NCI-H2107 treated with DMSO at 0.1 percent for 48 hours (cell line): ENCODE measurements at regions not wholly inside any gene's neighbourhood (a gene's known extent, or its start where the extent isn't known, plus 50 kb on each side); places are given as distances from the start of the nearest gene placed in this dataset.
"Not testable (repeated sequence)": the region's sequence is repeated elsewhere in the genome, so short reads cannot be mapped to it uniquely, and the experiment has no call there.

ENCODE experiments used
- DNase-seq: peaks from one replicate; lab custom pipeline; 2025; ENCODE audit not compliant: unreplicated experiment; lab: John Stamatoyannopoulos, UW

DNA sequence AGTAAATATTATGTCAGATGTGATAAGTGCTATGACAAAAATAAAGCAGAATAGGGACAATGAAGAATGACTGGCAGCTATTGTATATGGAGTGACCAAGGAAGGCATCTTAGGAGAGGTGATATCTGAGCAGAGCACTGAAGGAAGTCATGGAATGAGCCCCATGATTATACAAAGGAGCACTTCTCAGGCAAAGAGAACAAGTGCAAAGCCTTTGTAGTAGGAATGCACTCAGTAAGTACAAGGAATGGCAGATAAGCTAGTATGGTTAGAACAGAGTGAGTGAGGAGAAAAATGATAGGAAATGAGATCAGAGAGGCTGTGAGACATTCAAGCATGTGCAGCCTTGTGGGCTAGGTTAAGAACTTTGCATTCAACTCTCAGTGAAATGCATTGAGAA, 214.8 kb downstream of the LURAP1L start:
- DNase-seq: no peak

DNA sequence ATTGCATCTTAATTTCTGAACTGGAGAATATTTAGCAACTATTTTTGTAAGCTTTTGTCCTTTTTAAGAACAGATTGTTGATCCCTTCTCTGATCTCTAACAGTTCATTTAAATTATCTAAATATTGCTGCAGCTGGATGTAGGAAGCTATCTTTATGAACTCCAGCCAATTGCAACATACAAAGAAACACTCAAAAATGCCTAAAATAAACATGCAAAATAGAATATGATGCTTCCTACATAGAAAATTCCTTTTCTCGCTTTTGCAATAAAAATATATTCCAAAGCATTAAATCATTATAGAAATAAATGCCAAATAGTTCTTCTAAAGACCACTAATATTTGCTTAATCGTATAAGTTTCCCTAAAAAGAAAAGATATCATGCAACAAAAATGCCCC, 218.6 kb downstream of the LURAP1L start:
- DNase-seq: no peak

GRCh38 chr9:12997009-12997408, 222.2 kb downstream of the LURAP1L start:
- DNase-seq: peak; percentile 53

DNA sequence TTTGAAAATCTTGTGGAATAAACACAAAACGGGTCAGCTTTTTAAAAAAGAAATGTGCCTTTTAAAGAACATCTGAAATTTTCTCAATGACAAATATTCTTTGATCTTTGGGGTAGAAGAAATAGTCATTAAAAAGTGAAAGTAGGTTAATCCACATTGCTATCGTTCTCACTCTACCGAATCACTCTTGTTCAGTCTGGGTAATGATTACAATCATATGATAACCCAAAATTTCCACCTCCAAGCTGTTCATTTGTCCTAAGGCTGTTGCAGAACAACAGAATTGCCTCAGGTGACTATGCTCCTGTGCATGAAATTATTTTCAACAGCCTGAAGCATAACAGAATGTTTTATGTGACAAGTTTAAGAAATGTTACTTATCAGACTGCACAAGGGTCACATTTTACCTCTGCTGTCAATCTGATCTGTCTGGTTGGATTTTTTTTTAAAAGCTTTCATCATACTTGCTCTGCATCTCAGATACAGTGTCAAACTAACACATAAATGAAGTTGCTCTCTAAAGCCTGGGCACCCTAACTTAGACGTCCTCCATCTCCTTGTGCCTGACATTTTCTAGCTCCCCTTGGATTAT, 227.3 kb downstream of the LURAP1L start:
- no peak for DNase-seq

DNA sequence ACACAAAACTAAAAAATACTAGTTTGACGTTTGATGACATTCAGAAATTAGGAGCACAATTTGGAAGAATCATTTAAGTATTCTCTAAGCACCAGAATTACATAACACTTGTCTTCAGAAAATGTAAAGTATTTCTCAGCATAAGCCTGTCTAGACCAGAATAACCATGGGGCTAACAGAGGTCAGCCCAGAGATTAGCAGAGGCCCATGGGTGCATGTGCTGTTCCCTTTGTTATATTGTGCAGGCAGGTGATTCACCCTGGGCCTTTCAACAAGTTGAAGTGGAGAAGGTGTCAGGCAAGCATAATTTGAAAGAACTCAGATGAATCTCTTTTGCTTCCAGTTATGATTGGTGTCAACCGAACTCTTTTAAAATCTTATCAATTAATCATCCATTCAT, 227.9 kb downstream of the LURAP1L start:
- no peak for DNase-seq

GRCh38 chr9:13009871-13010270, 235.1 kb downstream of the LURAP1L start:
- no peak for DNase-seq

DNA sequence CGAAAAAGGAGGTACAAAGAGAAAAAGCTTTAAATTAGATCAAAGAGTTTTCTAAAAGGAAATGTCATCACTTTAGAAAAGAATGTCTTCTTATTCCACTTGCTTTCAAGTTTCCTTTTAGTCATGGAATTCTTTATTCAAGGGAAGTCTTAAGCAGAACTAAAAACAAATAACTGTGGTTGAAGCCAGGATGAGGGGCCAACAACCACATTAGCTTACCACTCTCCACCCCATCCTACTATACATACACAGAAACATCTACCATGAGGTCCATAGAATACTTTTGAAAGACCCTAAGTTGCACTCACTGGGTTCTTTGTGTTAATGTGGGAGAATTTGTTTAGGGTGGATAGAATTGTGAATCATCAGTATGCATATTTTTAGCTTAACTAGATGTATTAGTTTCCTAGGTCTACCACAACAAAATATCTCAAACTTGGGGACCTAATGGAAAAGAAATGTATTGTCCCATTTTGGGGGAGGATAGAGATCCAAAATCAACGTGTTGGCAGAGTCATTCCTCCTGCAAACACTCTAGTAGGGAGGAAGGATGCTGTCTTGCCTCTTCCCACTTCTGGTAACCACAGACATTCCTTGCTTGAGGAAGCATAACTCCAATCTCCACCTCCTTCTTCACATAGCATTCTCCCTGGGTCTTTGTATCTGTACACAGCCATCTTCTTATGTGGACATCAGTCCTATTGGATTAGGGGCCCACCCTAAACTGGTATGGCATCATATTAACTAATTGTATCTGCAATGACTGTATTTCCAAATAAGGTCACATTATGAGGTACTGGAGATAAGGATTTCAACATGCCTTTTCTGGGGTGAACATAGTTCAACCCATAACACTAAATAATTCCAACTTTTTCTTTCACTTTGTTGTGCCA, 239.4 kb downstream of the LURAP1L start:
- DNase-seq: no peak

DNA sequence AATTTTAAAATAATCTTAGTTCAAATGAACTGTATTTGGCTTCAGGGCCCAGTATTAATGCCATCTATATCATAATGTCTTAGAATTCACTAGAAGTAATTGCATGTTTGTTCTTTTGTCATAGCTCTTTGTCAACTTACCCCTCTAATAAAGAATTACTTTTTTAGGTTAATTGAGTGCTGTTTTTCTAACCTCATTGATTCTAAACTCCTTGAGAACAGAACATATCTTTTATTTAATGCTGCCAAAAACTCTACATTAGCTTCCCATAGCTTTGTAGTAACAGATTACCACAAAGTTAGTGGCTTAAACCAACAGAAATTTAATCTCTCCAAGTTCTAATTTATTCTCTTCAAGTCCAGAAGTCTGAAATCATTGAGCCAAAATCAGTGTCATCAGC, 242.4 kb downstream of the LURAP1L start:
- no peak for DNase-seq

- no peak for DNase-seq
These were observed 245.6 kb downstream of the LURAP1L start for GRCh38 chr9:13020146-13021040.

- DNase-seq: no peak
These were observed 247.9 kb downstream of the LURAP1L start for GRCh38 chr9:13022756-13023155.

GRCh38 chr9:13023498-13023897, 248.7 kb downstream of the LURAP1L start:
- DNase-seq: no peak

DNA sequence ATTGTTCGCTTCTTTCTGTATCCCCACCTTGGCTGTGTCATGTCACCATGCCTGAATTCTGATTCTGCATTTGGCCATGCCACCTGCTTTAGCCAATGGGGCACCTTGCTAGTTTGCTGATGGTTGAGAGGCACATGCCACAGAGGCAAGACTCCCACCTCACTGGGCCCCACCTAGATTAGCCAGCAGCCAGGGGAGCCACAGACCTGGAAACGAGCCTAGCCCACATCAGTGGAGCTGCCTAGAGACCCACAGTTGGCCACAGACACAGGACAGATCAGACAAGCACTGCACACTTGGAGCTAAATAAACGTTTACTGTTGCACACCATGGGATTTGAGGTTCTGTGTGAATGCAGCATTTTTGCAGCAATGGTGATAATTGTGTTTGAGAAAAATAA, 252.1 kb downstream of the LURAP1L start:
- DNase-seq: no peak

DNA sequence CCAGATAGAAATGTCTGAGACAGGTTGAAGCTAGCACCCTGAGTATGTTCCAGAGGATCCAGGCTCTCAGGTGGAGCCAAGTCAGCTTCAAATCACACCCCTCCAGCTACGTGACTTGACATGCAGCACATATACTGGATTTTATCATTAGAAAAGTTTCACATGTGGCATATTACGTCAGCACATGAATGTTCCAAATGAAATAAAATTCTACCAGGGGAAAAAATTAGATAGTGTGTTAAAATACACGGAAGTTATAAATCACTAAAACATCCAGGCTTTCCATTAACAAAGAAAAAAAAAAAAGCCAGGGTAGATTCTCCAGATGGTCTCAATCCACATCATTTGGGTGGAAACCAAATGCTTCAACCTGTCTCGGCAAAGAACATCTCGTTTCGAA, 251.6 kb downstream of the MPDZ start:
- no peak for DNase-seq

- DNase-seq: no peak
These were observed 246.9 kb downstream of the MPDZ start for GRCh38 chr9:13032585-13032984.

DNA sequence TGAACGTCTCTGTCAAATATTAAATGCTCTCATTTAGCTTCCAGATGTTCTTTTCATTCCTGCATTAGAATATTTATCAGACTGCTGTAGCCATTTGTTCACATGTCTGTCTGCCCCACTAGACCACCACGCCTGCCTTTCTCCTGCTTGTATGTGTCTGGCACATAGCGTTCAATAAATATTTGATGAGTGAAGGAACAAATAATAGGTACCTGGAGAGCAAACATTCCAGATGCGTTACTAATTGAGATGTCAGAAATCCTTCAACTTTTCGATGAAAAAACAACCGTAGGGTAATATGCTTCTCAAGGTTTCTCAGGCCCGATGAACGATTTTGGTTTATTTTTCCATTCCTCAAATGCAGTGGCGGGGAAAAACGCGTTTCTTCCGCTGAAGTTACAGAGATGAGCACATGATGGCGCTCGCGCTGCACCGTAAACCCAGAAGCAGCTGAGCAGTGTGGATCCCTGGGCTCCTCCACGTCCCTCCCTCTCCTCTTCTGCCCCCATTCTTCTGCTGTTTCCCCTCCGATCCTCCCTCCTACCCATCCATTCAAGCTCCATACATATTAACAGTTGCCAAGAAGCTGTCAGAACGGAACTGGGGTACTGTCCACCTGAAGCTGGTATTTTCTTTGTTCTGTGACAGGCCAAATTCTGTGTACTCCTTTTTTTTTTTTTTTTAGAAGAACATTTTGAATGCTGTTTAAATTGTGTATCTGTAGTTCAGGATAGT, 245.4 kb downstream of the MPDZ start:
- peak; percentile 69 for DNase-seq

GRCh38 chr9:13034694-13035002, 244.8 kb downstream of the MPDZ start:
- peak; percentile 25 for DNase-seq

GRCh38 chr9:13035822-13036221, 243.7 kb downstream of the MPDZ start:
- no peak for DNase-seq

DNA sequence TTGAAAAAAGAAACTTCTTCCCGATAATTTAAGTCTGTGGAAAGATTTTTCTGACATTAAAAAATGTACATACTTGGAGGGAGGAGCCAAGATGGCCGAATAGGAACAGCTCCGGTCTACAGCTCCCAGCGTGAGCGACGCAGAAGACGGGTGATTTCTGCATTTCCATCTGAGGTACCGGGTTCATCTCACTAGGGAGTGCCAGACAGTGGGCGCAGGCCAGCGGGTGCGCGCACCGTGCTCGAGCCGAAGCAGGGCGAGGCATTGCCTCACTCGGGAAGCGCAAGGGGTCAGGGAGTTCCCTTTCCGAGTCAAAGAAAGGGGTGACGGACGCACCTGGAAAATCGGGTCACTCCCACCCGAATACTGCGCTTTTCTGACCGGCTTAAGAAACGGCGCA, 241.7 kb downstream of the MPDZ start:
- not testable (repeated sequence) for DNase-seq

DNA sequence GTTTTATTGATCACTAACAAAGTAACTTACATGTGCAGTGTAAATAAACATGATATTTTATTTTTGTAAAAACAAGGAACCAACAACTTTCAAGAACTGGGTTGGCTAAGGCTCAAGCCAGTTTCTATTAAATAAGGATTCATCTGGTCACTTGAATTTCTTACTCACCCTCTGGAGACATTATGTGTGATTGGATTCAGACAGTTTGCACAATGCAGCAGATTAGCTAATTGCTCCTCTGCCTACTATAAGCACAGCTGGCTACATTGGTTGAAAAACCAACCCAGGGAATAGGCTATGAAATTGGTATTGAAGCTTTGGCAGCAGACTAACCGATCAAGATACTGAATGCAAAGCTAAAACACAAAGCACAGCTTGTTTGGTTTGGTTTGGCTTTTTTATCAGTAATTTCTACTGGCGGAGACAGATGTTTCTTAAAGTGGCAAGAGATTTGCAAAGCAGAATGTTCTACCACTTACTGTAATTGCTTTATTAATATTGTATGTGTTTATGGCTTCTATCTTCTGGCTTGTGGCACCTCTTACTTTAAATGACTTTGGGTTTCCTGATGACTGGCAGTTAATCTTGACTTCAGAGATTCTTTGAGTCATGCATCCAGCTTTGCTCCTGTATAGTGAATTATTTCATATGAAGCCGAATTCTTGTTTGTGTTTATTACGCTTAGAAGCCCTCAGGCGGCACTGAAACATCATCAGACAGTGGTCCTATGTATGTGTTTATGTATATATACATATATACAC, 231.5 kb downstream of the MPDZ start:
- DNase-seq: no peak

DNA sequence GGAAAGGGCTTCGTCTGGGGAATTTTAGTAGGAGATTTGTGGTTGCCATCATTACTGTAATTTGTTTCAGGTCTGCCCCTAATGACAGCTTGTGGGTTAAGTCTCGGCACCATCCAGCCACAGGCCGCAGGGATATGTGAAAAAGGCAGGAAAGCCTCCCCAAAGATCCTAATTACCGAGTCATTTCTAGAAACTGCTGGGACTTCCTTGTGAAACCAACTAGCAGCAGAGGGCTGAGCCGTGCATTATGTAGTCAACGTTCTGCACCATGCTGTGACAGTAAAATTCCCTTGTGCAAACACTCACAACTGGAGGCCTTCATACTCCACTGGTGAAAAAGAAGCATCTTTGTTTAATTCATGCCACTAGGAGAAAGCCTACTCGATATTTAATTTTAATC, 230.3 kb downstream of the MPDZ start:
- peak; percentile 42 for DNase-seq
